Lower leg skin (tissue), 4 donors: ENCODE measurements at regions not wholly inside any gene's neighbourhood (a gene's known extent, or its start where the extent isn't known, plus 50 kb on each side); places are given as distances from the start of the nearest gene placed in this dataset.
"Not testable (repeated sequence)": the region's sequence is repeated elsewhere in the genome, so short reads cannot be mapped to it uniquely, and the experiment has no call there.

Experiments
- DNase-seq, 2 donors: peaks; one replicate each; pipeline ENCODE4 v3.0.0-alpha.2; 2019; ENCODE audit warnings: low spot score in 2 of 2
- H3K4me3 ChIP-seq: fragments of 200-600 bp; sonication (generic); 2 replicates; pipeline ENCODE4 v1.5.1; 2017; ENCODE audit warnings: mild to moderate bottlenecking, low read depth; ENCODE audit not compliant: poor library complexity, severe bottlenecking
- POLR2A ChIP-seq, 2 donors: fragments of 450-650 bp; IDR thresholded peaks; one replicate each; pipeline ENCODE4 v1.6.1; 2016 to 2017; ENCODE audit warnings: antibody characterized with exemption in 2 of 2, mild to moderate bottlenecking in 1 of 2, moderate library complexity in 1 of 2
- WGBS, 2 donors: methylation state at CpG; one replicate each; pipeline ENCODE4 v1.1.5; 2018; 5-methylcytosine and 5-hydroxymethylcytosine counted together
- intact Hi-C: fragments of 100-400 bp; cut with DNase I; formaldehyde crosslinking; loops from one replicate; pipeline ENCODE4 v1.15.0; 2023; ENCODE audit warnings: low total_unique reads
- TF ChIP-seq, protein P1 (sequence below), 3 donors: fragments of 450-650 bp; IDR thresholded peaks; one replicate each; pipeline ENCODE4 v1.5.1; 2016; ENCODE audit warnings: antibody characterized with exemption in 3 of 3, mild to moderate bottlenecking in 3 of 3, moderate library complexity in 2 of 3

- H3K4me3 ChIP-seq = no peak overlapping the region
- no peak for DNase-seq
- 96 to 97% methylated on average over 6 of the region's 6 CpGs for WGBS, 2 donors
- intact Hi-C loops = no loop called here
- TF ChIP-seq, protein P1, sequence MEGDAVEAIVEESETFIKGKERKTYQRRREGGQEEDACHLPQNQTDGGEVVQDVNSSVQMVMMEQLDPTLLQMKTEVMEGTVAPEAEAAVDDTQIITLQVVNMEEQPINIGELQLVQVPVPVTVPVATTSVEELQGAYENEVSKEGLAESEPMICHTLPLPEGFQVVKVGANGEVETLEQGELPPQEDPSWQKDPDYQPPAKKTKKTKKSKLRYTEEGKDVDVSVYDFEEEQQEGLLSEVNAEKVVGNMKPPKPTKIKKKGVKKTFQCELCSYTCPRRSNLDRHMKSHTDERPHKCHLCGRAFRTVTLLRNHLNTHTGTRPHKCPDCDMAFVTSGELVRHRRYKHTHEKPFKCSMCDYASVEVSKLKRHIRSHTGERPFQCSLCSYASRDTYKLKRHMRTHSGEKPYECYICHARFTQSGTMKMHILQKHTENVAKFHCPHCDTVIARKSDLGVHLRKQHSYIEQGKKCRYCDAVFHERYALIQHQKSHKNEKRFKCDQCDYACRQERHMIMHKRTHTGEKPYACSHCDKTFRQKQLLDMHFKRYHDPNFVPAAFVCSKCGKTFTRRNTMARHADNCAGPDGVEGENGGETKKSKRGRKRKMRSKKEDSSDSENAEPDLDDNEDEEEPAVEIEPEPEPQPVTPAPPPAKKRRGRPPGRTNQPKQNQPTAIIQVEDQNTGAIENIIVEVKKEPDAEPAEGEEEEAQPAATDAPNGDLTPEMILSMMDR (IDR thresholded peaks at IDR 0.05) = no peak
- no peak for TF ChIP-seq POLR2A (IDR thresholded peaks at IDR 0.05)
These were observed 660.7 kb downstream of the EFNA5 start for GRCh38 chr5:107010060-107010459.

- 18 to 31% methylated on average over 1 of the region's 1 CpG for WGBS, 2 donors
- TF ChIP-seq, protein P1 (IDR thresholded peaks at IDR 0.05) = no peak
- no peak for TF ChIP-seq POLR2A (IDR thresholded peaks at IDR 0.05)
- intact Hi-C loops = no loop called here
- H3K4me3 ChIP-seq = no peak overlapping the region
- DNase-seq = no peak
These were observed 665.1 kb downstream of the EFNA5 start for GRCh38 chr5:107005653-107006052.

DNA sequence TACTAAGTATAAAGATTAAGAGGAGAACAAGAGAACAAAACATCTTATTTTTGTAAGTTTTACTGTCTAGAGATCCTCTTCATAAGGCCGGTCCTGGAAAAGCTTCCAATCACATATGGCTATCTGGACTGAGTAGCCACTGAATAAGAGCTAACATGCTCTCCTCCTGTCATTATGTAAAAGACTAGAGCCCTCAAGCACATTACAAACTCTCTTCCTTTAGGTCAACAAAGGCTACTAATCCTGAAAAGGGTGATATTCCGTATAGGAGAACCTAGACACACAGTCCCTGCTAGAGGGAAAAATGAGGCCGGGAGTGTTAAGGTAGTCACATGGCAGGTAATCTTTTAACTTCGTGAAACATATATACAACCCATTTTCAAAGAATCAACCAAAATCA lies 665.6 kb downstream of the EFNA5 start:
- WGBS, 2 donors = 92 to 94% methylated on average over 4 of the region's 4 CpGs
- intact Hi-C loops = no loop called here

GRCh38 chr5:107002115-107002514 lies 668.6 kb downstream of the EFNA5 start:
- H3K4me3 ChIP-seq = no peak overlapping the region
- TF ChIP-seq, protein P1 (IDR thresholded peaks at IDR 0.05) = no peak
- no peak for TF ChIP-seq POLR2A (IDR thresholded peaks at IDR 0.05)
- intact Hi-C loops = no loop called here
- no peak for DNase-seq

More for the DNA sequence above, 665.6 kb downstream of the EFNA5 start:
- H3K4me3 ChIP-seq = no peak overlapping the region
- no peak for DNase-seq
- TF ChIP-seq, protein P1 (IDR thresholded peaks at IDR 0.05) = no peak
- no peak for TF ChIP-seq POLR2A (IDR thresholded peaks at IDR 0.05)

DNA sequence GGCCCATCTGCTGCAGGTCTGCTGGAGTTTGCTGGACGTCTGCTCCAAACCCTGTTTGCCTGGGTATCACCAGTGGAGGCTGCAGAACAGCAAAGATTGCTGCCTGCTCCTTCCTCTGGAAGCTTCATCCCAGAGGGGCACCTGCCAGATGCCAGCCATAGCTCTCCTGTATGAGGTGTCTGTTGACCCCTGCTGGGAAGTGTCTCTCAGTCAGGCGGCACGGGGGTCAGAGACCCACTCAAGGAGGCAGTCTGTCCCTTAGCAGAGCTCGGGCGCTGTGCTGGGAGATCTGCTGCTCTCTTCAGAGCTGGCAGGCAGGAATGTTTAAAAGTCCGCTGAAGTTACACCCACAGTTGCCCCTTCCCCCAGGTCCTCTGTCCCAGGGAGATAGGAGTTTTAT lies 671.2 kb downstream of the EFNA5 start:
- DNase-seq, intact Hi-C loops, H3K4me3 ChIP-seq: not testable (repeated sequence)
- WGBS, 2 donors = 91 to 92% methylated on average over 6 of the region's 6 CpGs

- no peak overlapping the region for H3K4me3 ChIP-seq
- TF ChIP-seq, protein P1 (IDR thresholded peaks at IDR 0.05) = no peak
- no peak for TF ChIP-seq POLR2A (IDR thresholded peaks at IDR 0.05)
- WGBS, 2 donors = 54 to 73% methylated on average over 2 of the region's 2 CpGs
- intact Hi-C loops = no loop called here
- no peak for DNase-seq
These were observed 684.7 kb downstream of the EFNA5 start for GRCh38 chr5:106986006-106986405.
